Fibroblast of skin of right biceps (primary cell): ENCODE measurements at regions not wholly inside any gene's neighbourhood (a gene's known extent, or its start where the extent isn't known, plus 50 kb on each side); places are given as distances from the start of the nearest gene placed in this dataset.
A peak's percentile ranks its signal among the peaks of the same experiment; 100 is the strongest.

Source experiments
- DNase-seq: peaks from one replicate; pipeline ENCODE4 v3.0.0-alpha.2; 2013

DNA sequence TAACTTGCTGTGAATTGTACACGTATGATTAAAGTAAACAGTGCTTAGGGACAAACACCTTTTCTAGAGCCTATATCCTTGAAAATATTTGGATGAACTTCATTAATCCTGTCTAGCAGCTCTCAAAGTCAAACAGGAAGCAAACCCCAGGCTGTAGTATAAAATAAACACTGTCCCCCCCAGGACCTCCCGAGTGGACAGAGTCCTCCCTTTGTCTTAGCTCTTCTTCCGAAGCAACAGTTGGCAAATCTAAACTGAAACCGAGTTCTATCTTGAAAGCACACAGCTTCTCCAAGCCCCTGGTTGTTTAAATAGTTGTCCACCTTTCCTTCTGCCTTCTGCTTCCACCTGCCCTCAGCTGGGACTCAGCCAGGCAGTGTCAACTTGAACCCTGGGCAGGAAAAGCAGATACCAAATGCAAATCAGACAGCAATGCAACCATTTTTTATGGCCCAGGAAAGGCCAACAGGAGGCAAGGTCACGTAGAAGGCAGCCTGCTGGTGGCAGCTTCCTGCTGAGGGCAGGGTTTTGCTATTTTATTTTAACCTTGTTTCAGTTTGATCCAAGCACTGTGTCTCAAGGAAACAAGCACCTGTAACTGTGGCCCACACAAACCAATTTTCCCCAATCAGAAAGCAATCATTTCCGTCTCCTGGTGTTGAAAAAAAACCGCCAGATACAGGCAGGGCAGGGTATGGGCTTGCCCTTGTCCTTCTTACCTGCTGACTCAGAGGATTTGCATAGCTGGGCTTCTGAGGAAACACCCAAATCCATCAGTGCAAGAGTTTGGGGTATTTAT, 110.3 kb upstream of the KIT start:
- DNase-seq: no peak

- DNase-seq: no peak
Measured at GRCh38 chr4:54548098-54548620, 109.6 kb upstream of the KIT start.

- no peak for DNase-seq
Measured at GRCh38 chr4:54548831-54549460, 108.8 kb upstream of the KIT start.

- peak; percentile 37 for DNase-seq
Measured at GRCh38 chr4:54550395-54551171, 107.2 kb upstream of the KIT start.

DNA sequence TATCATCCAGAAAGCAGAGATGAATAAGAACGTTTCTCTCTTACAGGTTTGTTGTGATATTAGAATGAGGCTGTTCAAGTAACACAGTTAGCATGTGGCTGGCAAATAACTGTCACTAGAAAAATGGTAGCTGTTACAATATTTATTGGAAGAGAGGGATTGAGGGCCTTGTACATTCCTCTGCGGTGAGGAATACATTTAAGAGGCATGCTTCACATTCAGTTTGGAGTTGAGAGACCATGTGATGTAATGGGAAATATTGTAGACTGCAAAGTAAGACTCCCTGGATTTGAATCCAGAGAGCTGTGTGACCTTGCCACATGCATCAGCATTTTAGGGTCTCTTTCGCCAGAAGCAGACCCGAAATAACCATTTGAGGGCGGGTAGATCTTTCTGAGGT, 104.8 kb upstream of the KIT start:
- DNase-seq: peak; percentile 71

DNA sequence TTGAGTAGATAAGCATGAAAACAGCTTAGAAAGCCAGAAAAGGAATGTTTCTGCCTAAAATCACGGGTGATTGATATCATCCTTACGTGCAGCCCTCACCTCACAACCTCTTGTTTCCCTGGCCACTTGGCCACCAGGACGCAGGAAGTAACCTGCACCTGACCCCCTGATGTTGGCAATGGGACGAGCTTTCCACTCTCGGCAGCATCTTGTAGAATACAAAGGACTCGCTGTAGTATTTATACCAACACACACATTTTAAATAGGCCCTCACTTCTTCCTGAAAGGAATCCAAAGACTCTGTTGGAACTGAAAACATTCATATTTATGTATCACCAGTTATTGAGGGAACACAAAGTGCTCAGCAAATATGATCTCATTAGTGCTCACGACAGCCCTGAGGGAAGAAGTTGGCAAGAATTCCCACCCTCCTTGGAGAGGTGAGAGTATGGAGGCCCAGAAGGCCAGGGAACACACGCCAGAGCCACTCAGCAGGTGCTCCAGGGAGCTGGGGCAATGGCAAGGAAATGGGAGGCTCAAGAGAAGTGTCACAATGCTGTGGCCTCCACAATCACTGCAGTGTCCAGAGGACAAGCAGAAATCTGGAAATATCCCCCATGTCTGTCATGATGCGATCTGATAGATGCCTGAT, 103.3 kb upstream of the KIT start:
- no peak for DNase-seq

DNA sequence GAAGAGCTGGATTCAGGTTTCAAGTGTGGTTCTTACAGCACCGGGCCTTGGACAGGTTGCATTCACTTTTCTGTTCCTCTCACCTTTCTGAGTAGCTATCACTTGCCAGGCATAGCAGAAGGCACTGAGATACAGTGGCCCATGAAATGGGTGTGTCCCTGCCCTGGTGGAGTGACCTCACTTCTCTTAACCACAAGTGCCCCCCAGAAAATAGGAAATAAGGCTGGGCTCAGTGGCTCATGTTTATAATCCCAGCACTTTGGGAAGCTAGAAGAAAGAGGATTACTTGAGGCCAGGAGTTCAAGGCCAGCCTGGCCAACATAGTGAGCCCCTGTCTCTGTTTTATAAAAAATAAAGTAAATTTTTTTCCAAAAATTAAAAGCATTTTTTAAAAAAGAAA, 101.7 kb upstream of the KIT start:
- DNase-seq: no peak

DNA sequence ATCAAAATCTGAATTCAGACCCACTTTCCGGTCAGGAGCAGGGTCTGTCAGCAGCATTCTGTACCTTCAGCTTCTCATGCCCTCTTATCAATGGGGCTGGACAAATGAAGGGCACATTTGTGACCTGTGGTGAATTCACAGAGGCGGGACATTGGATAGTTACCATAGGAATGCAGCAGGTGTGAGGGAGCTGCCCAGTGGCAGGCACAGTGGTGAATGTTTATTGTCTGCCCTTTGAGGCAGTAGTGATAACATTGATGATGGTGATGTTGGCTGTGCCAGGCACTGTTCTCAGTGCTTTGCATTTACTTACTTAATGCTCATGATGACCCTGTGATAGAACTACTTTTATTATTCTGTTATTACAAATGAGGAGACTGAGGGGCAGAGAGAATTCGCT, 101.2 kb upstream of the KIT start:
- no peak for DNase-seq

DNA sequence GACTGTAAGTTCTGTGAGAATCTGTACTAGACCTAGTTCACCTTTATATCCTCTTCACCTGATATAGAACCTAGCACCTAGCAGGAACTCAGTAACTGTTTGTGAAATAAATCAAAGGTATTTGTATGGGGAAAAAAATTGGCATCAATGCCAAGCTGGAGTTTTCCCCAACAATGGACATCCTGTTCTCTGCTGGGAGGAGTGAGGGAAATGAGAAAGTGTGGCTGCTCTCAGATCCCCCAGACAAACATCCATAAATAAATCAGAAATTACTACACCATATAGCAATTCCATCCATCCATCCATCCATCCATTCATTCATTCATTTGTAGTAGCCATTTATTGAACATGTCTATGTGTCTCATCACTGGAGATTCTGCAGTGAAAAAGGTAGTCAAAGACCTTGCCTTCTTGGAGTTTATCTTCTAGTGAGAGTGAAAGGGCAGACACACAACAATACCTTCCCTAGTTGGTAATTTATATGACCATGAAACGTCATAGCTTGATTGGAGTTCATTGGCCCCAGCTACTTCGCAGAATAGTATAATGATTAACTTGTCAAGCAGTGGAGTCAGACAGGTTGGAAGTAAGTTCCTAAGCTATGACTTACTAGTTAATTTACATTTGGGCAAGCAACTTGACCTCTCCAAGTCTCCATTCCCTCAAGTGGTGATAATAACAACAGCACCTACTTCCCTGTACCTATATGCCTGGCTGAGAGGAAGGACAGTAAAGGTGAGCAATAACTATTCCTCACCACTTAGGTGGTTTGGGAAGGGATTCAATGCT, 98.7 kb upstream of the KIT start:
- DNase-seq: no peak

DNA sequence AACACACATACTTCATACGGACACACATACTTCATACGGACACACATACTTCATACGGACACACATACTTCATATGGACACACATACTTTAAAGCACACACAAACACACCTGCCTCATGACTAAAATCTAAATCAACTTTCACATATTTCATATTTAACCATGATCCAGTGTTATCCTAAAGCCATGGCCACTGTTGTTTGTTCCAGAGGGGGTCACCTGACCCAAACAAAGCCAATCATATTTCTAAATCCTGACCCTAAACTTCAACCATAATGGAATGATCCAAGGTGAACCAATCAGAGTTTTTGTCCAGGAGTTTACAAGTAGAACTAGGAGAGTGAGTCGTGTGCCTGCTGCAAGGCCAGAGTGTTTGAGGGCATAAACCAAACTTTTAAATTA, 97.2 kb upstream of the KIT start:
- no peak for DNase-seq

GRCh38 chr4:54561940-54562339, 95.8 kb upstream of the KIT start:
- DNase-seq: no peak

DNA sequence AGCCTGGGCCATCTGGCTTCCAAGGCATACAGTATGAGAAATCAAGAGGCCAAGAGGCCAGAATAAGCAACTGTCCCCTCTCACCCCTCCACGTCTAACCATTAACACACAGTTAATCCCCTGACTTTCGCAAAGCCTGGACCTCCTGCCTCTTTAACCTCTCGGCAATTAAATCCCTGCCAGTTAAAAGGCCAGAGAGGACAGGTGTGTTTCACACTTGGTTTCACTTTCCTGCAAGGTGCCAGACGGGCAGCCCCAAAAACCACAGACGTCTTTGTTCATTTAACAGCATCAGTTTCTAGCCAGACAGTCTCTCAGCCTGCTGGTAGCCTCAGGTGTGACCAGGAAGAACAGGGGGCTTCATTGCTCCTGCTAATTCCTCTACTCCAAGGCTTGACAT, 91.1 kb upstream of the KIT start:
- no peak for DNase-seq

DNA sequence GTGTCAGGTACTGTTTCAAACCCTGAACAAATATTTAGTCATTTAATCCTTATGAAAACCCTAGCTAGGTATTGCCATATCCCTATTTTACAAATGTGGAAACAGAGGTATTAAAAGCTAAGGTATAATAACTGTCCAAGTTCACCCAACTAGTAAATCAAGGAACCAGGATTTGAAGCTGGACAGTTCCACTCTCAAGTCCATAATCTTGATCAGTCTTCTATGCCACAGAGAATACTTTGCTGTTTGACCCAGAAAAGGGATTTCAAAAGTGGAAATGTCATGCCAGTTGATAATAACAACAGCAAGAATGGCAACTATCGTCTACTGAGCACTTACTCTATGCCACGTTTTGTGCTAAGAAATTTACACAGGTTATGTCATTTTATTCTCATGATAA, 90.4 kb upstream of the KIT start:
- DNase-seq: no peak

DNA sequence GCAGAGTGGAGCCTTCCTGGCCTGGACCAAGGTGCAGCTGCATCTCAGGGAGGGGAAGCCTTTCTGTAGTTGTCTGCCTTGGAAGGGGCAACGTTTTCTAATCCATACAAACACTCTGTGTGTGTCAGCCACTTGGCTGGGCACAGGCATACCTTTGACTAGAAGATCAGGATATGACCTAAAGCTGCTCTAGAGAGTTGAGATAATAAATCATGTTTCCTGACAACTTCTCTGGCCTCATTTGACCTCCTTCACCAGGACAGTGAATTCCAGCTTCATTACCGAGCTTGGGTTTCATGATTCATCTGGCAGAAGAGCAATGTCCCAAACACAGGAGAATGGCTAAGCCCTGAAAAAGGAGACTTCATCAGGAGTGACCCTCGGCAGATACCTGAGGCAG, 89.6 kb upstream of the KIT start:
- DNase-seq: peak; percentile 88

DNA sequence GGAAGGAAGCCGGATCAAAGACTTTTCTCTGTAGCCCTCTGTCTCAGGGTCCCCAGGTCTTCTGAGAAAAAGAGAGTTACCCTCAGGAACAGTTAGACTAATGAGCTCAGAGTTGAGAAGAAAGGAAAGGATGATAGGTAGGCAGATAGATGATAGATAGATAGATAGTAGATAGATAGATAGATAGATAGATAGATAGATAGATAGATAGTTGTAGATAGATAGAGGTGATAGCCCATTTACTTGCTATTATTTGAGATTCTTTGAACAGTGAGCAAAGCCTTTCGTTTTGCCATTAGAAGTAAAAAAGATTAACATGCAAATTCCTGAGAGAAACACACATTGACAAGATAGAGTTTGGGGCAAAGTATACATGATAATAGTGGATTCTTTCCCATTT, 86.9 kb upstream of the KIT start:
- DNase-seq: no peak

- no peak for DNase-seq
Measured at GRCh38 chr4:54571293-54572151, 86.2 kb upstream of the KIT start.

DNA sequence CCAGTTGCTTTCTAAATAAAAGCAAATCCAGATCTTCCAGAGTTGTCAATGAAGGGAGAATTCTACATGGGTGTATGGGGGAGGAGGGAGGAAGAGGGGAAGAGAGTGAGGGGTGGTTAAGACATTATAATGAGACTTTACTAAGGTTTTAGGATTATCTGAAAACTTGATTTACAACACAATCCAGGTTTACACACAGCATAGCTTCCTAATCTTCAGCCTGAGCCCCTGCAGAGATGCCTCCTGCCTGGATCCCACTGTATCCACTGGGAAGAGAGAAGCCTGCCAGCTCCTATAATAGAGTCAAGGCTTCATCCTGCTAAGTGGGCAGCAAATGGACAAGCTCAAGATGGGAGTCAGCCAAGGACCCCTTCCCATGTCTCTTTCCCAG, 85.6 kb upstream of the KIT start:
- DNase-seq: no peak

DNA sequence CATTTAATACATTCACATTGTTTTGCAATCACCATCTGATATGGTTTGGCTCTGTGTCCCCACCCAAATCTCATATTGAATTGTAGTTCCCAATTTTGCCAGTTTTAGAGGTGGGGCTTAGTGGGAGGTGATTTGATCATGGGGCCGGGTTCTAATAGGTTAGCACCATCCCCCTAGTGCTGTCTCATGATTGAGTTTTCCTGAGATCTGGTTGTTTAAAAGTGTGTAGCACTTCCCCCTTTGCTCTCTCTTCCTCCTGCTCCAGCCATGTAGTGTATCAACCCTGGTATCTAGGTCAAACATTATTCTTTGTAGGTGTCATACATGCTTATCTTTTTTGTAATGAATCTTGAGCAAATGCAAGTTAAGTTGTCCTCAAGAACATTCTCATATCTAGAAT, 83.3 kb upstream of the KIT start:
- DNase-seq: no peak

GRCh38 chr4:54575919-54576318, 81.8 kb upstream of the KIT start:
- no peak for DNase-seq

DNA sequence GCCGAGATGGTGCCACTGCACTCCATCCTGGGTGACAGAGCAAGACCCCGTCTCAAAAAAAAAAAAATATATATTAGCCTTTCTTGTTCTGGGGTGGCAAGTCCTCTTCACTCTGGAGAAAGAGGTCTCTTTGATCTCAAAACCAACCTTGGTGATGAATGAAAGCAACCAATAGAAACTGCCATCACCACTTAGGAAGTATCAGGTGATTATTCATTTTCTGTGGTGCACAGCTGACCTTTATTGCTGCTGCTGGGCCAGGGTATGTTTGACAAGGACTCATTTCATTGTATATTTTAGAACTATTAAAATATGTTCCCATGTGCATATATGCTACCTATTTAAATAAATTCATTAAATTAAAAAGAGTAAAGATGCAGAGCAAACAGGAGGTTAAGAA, 76.0 kb upstream of the KIT start:
- no peak for DNase-seq

DNA sequence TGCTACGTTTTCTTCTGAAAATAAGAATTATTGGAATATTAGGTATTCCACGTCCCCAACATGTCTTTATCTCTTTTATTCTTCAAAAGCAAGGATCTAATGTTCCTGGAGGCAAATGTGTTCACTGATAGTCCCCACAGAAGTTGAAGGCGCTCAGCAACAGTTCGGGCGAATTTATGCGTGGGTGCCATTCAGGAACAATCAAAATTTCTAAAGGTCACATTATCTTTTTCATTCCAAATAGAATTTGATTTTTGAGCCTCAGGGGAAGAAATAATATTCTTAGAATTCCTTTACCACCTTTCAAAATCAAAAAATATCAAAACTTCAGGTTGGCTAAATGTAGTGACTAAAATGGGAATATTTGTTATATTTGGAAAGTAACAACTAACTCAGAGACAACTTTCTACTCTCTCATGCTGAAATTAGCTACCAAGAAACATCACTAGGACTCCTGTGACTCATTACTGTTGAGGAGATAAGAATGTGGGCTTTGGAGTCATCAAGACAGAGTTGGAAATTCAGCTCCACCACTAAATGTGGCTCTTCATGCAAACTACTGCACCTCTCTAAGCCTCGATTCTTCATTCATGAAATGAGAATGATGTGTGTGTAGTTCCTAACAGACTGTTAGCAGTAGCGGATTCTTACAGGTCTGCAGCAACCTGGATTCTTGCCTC, 72.3 kb upstream of the KIT start:
- DNase-seq: peak; percentile 66
